ENCODE measurements at regions not wholly inside any gene's neighbourhood (a gene's known extent, or its start where the extent isn't known, plus 50 kb on each side); places are given as distances from the start of the nearest gene placed in this dataset.
"Not testable (repeated sequence)": the region's sequence is repeated elsewhere in the genome, so short reads cannot be mapped to it uniquely, and the experiment has no call there.

DNA sequence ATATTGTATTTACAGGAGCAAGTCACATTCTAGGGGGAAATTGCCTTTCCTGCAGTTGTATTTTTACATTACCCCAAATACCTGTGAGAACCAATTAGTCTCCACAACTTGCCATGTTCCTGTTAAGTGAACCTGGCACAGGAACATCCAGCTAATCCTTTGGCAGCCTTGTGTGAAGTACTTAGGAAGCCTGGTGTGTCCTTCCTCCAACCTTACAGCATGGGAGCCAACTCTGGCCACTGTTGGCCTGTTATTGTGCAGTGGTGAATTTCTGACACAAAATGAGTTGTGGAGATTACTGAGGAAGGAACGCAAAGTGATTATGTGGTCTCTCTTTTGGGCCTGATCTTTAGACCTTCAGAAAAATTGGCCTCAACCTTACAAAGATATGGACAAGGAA lies 238.0 kb upstream of the PITX2 start:
- DNase-seq = no peak
- CTCF ChIA-PET = no interaction called here
- no peaks in the 10 kb centered on the region for H3K4me1 Mint-ChIP-seq
- H3K4me3 Mint-ChIP-seq = no peak overlapping the region
- H3K27me3 Mint-ChIP-seq = no peaks in the 10 kb centered on the region
- H3K36me3 Mint-ChIP-seq (ENCODE audit: low read depth) = no peaks in the 10 kb centered on the region
- no peaks in the 10 kb centered on the region for H3K9me3 Mint-ChIP-seq
- POLR2A ChIA-PET = no interaction called here
- no peak overlapping the region for H3K27ac Mint-ChIP-seq

DNA sequence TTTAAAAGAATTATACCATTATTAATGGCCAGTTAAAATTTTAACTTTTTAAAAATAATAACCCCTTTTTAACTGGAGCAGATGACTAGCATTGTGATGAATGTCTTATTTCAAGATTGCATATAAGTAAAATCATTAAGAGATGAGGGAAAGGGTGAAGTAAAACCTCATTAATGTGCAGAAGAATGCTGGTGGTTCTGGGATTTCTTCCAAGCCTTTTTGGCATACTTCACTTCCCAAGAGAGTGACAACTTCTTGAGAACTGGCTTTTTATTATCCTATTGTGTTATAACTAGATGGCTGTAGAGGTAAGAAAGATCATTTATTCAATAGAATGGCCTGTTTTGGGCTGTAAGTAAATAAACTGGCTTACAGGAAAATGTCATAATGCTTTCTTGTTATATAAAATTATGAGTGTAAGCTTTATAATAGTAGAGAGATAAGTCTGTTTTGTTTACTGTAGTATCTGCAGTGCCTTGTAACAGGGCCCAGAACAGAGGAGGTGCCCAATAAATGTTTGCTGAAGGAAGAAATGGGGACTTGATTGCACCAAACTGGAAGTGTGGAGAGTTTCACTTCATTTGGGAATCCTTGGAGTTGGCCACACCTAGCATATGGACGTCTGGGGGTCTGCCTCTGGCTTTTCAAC lies 242.9 kb upstream of the PITX2 start:
- H3K27me3 Mint-ChIP-seq = no peaks in the 10 kb centered on the region
- no peaks in the 10 kb centered on the region for H3K9me3 Mint-ChIP-seq
- H3K4me1 Mint-ChIP-seq = no peaks in the 10 kb centered on the region
- ChIA-PET POLR2A (no interaction called here), CTCF (no interaction called here)
- H3K27ac Mint-ChIP-seq = no peak overlapping the region
- no peak overlapping the region for H3K4me3 Mint-ChIP-seq
- no peak for DNase-seq
- H3K36me3 Mint-ChIP-seq (ENCODE audit: low read depth) = no peaks in the 10 kb centered on the region

DNA sequence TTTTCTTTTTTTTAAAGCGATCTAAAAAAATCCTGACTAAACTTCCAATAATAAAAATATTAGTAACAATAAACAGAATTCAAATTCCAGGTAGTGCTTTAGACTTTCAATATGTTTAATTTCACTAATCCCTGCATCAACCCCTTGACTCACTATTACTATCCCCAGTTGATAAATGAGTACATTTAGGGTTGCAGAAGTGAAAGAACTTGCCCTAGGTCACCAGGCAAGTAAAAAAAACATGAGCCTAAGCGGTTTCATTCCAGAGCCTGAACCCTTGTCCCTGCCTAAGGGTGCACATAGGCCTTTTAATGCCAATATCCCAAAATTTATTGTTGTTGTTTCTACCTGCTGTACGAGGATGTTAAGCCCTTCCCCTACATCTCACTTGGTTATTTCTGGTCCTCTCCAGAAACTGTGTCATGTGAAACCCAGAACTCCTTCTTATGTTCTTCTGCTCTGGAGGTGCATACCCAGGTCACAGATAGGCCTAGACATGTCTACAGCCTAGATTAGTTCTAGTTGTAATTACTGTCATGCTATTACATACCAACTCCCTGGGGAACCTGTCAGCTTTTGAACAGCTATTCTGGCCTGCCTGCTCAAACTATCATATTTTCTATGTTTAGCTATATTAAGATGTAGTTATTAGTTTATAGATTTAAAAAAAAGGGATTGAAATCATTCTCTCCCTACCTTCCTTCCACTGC lies 244.5 kb upstream of the PITX2 start:
- CTCF ChIA-PET = no interaction called here
- H3K4me1 Mint-ChIP-seq = no peaks in the 10 kb centered on the region
- H3K27ac Mint-ChIP-seq = no peak overlapping the region
- no peaks in the 10 kb centered on the region for H3K36me3 Mint-ChIP-seq (ENCODE audit: low read depth)
- DNase-seq = no peak
- no peaks in the 10 kb centered on the region for H3K27me3 Mint-ChIP-seq
- no peaks in the 10 kb centered on the region for H3K9me3 Mint-ChIP-seq
- POLR2A ChIA-PET = no interaction called here
- H3K4me3 Mint-ChIP-seq = no peak overlapping the region

DNA sequence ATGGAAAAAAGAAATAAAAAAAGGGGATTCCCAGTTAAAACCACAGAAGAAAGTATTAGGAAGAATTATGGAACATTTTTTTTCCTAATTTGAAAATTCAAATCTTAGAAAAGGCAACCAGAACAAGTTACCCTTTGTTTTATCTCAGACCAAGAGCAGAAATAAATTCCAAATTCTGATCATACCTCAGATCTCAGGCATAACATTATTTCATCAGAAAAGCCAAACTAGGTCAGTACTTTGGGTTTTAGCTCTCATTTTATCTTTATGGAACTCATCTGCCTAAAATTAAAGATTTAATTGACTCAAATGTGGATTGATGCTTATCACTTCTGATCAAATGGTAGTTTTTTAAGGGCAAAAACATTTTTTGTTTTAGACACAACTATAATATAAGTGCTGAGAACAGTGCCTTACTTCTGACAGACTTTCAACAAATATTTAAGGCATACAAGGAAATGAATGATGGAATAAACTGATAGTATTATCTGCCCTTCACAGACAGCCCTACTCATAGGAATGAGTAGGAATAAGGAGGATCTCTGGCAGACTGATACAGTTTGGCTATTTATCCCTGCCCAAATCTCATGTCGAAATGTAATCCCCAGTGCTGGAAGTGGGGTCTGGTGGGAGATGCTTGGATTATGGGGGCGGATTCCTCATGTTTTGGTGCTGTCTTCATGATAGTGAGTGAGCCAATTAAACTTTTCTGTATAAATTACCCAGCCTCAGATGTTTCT lies 245.3 kb upstream of the PITX2 start:
- no peak for DNase-seq
- ChIA-PET POLR2A (no interaction called here), CTCF (no interaction called here)
- no peak overlapping the region for H3K4me3 Mint-ChIP-seq
- H3K4me1 Mint-ChIP-seq = no peaks in the 10 kb centered on the region
- H3K9me3 Mint-ChIP-seq = no peaks in the 10 kb centered on the region
- H3K27ac Mint-ChIP-seq = no peak overlapping the region
- no peaks in the 10 kb centered on the region for H3K36me3 Mint-ChIP-seq (ENCODE audit: low read depth)
- H3K27me3 Mint-ChIP-seq = no peaks in the 10 kb centered on the region

DNA sequence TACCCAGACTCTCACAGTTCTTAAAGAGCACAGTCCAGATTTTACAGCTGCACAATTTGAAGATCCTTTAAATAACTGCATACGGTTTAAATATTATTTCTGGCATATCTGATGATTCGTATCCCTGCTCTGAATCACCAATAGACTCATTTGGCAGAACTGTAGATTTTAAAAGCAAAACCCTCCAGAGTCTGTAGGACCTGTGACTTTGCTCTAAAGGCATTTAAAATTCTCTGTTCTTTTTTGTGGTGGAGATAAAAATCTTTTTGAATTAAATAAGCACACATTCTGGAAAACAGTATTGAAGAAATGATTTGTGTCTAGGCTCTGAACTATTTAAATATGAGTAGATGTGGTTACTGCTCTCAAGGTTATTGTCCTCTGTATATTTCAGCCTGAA lies 246.2 kb upstream of the PITX2 start:
- Mint-ChIP-seq H3K27me3 (no peaks in the 10 kb centered on the region), H3K4me1 (no peaks in the 10 kb centered on the region), H3K27ac (no peak overlapping the region), H3K9me3 (no peaks in the 10 kb centered on the region), H3K36me3 (ENCODE audit: low read depth) (no peaks in the 10 kb centered on the region), H3K4me3 (no peak overlapping the region)
- CTCF ChIA-PET = no interaction called here
- no peak for DNase-seq
- POLR2A ChIA-PET = no interaction called here

DNA sequence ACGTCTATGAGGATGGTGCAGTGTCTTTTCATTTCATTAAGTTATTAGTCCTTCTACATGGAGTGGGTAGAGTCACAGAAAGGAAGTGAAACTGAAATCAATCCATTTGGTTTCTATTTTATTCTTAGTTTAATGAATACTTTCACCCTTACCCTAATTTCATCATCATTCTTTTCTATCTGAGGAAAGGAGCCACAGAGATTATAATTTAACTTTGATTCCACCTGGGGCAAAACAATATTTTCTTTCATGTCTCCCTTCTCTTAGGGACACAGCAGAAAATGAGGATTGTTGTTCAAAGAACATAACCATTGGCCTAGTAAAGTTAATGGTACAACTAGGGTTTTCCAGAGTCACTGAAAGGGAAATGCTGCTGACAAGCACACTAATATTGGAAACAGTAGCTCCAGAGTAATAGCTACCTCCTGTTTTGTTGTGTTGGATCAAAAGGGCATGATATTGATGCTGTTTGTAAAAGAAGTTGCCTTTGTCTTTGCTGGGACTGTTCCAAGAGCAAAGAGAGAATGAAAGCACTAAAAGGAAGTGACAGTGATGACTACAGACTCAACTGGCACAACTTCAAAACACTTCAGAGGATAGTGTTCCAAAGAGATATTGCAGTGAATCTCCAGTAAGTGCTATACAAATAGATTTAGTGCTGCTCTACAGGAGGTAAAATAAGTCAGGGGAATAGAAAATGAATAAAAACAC lies 247.1 kb upstream of the PITX2 start:
- POLR2A ChIA-PET = no interaction called here
- DNase-seq = no peak

DNA sequence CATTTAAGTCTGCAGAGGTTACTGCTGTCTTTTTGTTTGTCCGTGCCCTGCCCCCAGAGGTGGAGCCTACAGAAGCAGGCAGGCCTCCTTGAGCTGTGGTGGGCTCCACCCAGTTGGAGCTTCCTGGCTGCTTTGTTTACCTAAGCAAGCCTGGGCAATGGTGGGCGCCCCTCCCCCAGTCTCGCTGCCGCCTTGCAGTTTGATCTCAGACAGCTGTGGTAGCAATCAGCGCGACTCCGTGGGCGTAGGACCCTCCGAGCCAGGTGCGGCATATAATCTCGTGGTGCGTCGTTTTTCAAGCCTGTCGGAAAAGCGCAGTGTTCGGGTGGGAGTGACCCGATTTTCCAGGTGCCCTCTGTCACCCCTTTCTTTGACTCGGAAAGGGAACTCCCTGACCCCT lies 253.3 kb upstream of the PITX2 start:
- H3K27me3 Mint-ChIP-seq; H3K4me1 Mint-ChIP-seq; DNase-seq; H3K9me3 Mint-ChIP-seq; POLR2A ChIA-PET; H3K36me3 Mint-ChIP-seq (ENCODE audit: low read depth); H3K27ac Mint-ChIP-seq; CTCF ChIA-PET; H3K4me3 Mint-ChIP-seq: not testable (repeated sequence)

More for the DNA sequence above, 247.1 kb upstream of the PITX2 start:
- H3K36me3 Mint-ChIP-seq (ENCODE audit: low read depth) = no peaks in the 10 kb centered on the region
- CTCF ChIA-PET = no interaction called here
- H3K4me1 Mint-ChIP-seq = no peaks in the 10 kb centered on the region
- H3K9me3 Mint-ChIP-seq = no peaks in the 10 kb centered on the region
- no peaks in the 10 kb centered on the region for H3K27me3 Mint-ChIP-seq
- no peak overlapping the region for H3K4me3 Mint-ChIP-seq
- no peak overlapping the region for H3K27ac Mint-ChIP-seq

DNA sequence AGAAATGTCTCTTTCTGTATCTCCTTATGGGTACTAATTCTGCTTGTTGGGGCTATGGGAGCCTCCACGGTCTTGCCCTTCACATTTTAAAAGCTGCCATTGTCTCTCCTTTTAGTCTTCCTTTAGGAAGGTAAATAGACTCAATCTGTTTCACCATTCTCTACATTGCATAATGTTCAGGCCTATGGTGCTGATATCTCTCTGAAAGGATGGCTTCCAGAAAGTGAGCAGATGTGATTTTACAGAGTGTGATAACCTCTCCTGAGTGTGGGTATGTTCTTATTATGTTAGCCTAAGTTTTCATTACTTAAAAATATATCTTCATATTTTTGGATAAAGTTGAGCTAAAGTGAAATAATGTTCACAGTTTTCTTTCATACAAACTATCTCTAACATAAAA lies 254.0 kb upstream of the PITX2 start:
- no peaks in the 10 kb centered on the region for H3K27me3 Mint-ChIP-seq
- no peaks in the 10 kb centered on the region for H3K4me1 Mint-ChIP-seq
- POLR2A ChIA-PET = no interaction called here
- peaks cover 3% of the 10 kb centered on the region for H3K9me3 Mint-ChIP-seq
- no peaks in the 10 kb centered on the region for H3K36me3 Mint-ChIP-seq (ENCODE audit: low read depth)
- H3K27ac Mint-ChIP-seq = no peak overlapping the region
- DNase-seq = no peak
- H3K4me3 Mint-ChIP-seq = no peak overlapping the region
- CTCF ChIA-PET = no interaction called here

DNA sequence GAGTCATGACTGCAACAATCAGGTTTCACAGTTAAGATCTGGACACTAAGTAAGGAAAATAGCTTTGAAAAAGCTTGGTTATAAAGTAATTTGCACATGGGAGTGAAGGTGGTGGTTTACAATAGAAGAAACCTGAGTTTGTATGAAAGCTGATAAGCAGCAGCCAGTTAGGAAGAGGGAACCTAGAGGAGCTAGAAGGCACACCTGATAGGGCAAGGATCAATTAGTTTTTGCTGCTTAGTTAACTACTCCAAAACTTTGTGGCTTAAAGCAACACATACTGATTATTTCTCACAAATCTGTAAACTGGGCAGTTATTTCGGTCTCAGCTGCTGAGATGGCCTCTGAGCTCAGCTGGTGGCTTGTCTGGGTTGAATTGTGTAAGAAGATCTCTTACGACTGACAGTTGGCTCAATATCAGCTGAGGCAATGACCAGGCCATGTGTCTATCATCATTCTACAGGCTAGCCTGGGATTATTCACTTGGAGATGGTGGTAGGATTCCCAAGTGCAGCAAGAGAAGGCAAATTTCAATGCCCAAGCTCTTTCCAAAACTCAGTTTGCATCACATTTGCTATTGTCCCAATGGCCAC lies 255.0 kb upstream of the PITX2 start:
- Mint-ChIP-seq H3K36me3 (ENCODE audit: low read depth) (no peaks in the 10 kb centered on the region), H3K27ac (no peak overlapping the region), H3K4me1 (no peaks in the 10 kb centered on the region), H3K9me3 (peaks cover 3% of the 10 kb centered on the region), H3K27me3 (no peaks in the 10 kb centered on the region), H3K4me3 (no peak overlapping the region)
- ChIA-PET CTCF (no interaction called here), POLR2A (no interaction called here)
- no peak for DNase-seq

DNA sequence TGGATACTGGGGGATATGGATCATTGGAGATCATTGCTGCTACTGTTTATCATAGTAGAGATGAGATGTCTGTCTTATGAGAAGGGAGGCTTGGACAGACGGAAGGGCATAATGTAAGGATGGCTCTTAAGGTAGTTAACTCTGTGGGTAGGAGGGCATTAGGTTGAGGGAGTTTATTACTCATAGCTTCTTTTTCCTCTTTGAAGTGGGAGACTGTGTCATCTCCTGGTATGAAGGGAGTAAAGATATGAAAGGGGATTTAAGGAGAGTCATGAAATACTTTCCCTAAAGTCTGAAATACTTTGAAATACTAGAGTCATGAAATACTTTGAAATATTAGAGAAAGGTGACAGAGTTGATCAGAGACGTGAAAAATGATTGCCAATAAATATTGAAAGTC lies 255.5 kb upstream of the PITX2 start:
- DNase-seq = no peak
- Mint-ChIP-seq H3K27me3 (no peaks in the 10 kb centered on the region), H3K4me1 (no peaks in the 10 kb centered on the region), H3K27ac (no peak overlapping the region), H3K36me3 (ENCODE audit: low read depth) (no peaks in the 10 kb centered on the region), H3K4me3 (no peak overlapping the region), H3K9me3 (peaks cover 3% of the 10 kb centered on the region)
- CTCF ChIA-PET = no interaction called here
- POLR2A ChIA-PET = no interaction called here

DNA sequence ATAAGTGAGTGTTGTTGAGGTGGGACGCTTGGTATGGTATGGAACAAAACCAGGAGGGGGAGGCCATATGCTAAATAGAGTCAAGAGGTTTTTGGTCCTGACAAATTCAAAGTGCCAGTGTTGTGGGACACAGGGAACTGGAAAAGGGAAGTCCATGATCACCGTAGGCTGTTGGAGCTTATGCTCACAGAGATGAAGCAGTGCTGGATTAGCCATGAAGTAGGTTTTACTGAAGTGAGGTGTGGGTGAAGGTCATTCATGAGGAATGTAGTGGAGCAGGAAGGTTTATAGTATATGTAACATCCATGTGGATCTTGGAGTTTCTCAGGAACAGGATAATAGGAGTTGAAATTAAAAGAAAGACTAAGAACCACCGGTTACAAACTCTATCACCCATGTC lies 256.1 kb upstream of the PITX2 start:
- Mint-ChIP-seq H3K4me1 (no peaks in the 10 kb centered on the region), H3K4me3 (no peak overlapping the region), H3K27ac (no peak overlapping the region), H3K9me3 (peaks cover 3% of the 10 kb centered on the region), H3K36me3 (ENCODE audit: low read depth) (no peaks in the 10 kb centered on the region), H3K27me3 (no peaks in the 10 kb centered on the region)
- CTCF ChIA-PET = no interaction called here
- POLR2A ChIA-PET = no interaction called here
- DNase-seq = no peak

DNA sequence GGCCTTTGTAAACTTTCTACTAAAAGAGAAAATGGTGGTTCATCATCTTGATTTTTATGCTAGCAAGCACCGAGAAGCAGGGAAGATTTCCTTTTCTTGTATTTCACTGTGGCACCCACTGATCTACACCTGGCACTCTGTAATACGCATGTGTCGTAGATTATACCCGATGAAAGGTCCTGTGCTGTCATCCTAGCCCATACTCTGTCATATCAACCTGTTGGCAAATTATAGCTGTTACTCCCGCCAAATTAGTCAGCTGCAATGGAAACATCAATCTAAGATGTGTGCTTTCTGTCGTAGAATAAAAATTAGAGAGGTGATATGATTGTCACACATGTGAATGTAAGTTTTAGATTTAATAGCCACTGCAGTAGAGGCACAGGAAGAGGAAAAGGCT lies 263.4 kb upstream of the PITX2 start:
- ChIA-PET POLR2A (no interaction called here), CTCF (no interaction called here)
- Mint-ChIP-seq H3K4me3 (no peak overlapping the region), H3K27me3 (no peaks in the 10 kb centered on the region), H3K27ac (no peak overlapping the region), H3K36me3 (ENCODE audit: low read depth) (no peaks in the 10 kb centered on the region), H3K4me1 (no peaks in the 10 kb centered on the region), H3K9me3 (no peaks in the 10 kb centered on the region)
- DNase-seq = no peak

DNA sequence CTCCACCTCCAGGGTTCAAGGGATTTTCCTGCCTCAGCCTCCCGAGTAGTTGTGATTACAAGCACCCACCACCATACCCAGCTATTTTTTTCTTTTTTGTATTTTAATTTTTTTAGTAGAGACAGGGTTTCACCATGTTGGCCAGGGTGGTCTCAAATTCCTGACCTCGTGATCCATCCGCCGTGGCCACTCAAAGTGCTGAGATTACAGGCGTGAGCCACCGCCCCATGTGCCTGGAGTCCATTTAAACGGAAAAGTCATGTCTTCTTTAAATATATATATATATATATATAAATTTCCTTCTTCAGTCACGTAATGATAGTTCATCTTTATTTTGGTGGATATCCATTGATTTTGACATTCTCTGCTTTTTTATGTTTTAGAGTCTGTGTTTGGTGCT lies 264.0 kb upstream of the PITX2 start:
- no peak overlapping the region for H3K27ac Mint-ChIP-seq
- H3K4me3 Mint-ChIP-seq = no peak overlapping the region
- no peaks in the 10 kb centered on the region for H3K36me3 Mint-ChIP-seq (ENCODE audit: low read depth)
- no peak for DNase-seq
- POLR2A ChIA-PET = no interaction called here
- CTCF ChIA-PET = no interaction called here
- H3K27me3 Mint-ChIP-seq = no peaks in the 10 kb centered on the region
- H3K4me1 Mint-ChIP-seq = no peaks in the 10 kb centered on the region
- H3K9me3 Mint-ChIP-seq = no peaks in the 10 kb centered on the region
